SK-N-SH (cell line): ENCODE measurements at regions not wholly inside any gene's neighbourhood (a gene's known extent, or its start where the extent isn't known, plus 50 kb on each side); places are given as distances from the start of the nearest gene placed in this dataset.

ENCODE experiments used
- small RNA-seq, 7 experiments: library from RNA; depleted of rRNA; stranded (forward); fragments of <200 nt; gene quantifications; one replicate each; pipeline ENCODE3, GENCODE V24; 2012

Small RNAs in the stretch of these regions (small RNA-seq; reads per million reads assigned to genes)
- 0 reads per million in 7 experiments for gene AL136372.1
- 0 reads per million in 7 experiments for gene AL357559.1
- 0 reads per million in 7 experiments for gene AL391813.1
- 0 reads per million in 7 experiments for gene RNA5SP73
